ENCODE measurements at regions not wholly inside any gene's neighbourhood (a gene's known extent, or its start where the extent isn't known, plus 50 kb on each side); places are given as distances from the start of the nearest gene placed in this dataset.
"Not testable (repeated sequence)": the region's sequence is repeated elsewhere in the genome, so short reads cannot be mapped to it uniquely, and the experiment has no call there.

DNA sequence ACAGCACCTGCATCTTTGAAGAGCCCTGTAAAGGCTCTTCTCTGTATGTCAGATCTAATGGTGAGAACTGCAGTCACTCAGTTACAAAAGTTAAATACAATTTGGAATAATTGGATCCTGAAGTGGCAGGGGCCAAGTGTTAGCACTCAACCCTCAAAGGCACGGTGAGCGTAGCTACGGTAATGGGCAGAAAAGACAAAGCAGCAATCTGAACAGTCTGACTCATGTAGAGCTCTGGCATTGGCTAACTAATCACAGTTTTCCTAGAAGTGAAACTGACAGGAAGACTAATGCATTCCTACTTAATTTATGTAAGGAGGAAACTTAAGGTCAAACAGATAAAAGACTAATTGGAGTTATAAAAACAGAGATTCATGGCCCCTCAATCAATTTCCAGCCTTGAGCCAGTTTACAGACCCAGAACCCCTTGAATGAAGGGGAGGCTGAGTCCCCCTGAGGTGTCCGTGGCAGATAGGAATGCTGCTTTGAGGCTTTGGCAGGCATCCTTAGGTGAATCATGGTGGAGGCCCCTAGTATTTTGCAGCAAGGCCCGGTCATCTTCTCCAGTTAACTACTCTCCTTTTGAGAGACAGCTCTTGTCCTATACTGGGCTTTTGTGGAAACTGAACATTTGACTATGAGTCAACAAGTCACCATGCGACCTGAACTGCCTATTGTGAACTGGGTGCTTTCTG is 450.7 kb downstream of the ZNF33B start:
- DNase-seq (ENCODE audit: low read depth in 2 of 2), result not testable (repeated sequence)

DNA sequence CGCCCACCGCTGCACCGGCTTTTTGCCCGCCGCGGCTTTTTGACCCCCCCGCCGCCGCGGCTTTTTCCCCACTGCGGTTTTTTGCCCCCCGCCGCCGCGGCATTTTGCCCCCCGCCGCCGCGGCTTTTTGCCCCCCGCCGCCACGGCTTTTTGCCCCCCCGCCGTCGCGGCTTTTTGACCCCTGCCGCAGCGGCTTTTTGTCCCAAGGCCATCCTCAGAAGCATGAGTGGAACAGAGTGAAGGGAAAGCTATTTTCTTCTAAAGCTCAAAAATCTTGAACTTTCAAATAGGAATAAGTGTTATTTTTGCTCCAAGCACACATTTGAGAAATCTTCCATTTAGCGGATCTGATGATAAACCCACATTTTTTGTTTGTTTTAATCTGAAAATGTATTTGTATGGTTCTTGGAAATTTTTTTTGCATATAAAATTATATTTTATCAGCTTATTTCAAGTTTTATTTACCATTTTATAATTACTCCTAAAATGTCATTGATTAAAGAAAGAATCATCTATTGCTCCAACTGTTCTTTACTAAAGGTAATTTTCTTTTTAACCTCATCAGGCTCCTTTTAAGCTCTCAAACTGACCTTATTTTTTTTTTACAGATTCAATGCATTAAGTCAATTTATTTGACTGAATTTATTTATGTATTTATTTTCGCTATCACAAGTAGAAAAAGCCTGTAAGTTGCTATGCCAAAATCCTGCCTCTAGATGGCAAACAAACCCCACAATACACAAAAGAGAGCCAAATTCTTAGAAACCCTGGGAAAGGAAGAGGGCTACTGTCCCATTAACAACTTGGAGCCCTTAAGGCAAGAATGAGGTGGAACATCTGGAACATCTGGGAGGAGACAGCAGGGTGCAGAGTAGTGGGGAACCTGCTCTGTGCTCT is 460.3 kb downstream of the ZNF33B start:
- DNase-seq (ENCODE audit: low read depth in 2 of 2), result not testable (repeated sequence)

DNA sequence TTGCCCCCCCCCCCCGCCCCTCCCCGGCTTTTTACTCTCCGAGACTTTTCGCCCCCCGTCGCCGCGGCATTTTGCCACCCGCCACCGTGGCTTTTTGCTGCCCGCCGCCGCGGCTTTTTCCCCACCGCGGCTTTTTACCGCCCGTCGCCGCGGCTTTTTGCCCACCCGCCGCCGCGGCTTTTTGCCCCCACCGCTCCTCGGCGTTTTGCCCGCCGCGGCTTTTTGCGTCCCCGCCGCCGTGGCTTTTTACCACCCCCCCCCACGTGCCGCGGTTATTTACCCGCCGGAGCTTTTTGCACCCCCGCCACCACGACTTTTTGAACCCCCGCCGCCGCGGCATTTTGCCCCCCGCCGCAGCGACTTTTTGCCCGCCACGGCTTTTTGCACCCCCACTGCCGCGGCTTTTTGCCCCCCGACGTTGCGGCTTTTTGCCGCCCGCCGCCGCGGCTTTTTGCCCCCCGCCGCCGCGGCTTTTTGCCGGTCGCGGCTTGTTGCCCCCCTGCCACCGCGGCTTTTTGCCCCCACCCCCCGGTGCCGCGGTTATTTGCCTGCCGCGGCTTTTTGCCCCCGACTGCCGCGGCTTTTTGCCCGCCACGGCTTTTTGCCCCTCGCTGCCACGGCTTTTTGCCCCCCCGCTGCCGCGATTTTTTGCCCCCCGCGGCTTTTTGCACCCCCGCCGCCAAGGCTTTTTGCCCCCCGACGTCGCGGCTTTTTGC is 461.1 kb downstream of the ZNF33B start:
- DNase-seq (ENCODE audit: low read depth in 2 of 2), result no peak

DNA sequence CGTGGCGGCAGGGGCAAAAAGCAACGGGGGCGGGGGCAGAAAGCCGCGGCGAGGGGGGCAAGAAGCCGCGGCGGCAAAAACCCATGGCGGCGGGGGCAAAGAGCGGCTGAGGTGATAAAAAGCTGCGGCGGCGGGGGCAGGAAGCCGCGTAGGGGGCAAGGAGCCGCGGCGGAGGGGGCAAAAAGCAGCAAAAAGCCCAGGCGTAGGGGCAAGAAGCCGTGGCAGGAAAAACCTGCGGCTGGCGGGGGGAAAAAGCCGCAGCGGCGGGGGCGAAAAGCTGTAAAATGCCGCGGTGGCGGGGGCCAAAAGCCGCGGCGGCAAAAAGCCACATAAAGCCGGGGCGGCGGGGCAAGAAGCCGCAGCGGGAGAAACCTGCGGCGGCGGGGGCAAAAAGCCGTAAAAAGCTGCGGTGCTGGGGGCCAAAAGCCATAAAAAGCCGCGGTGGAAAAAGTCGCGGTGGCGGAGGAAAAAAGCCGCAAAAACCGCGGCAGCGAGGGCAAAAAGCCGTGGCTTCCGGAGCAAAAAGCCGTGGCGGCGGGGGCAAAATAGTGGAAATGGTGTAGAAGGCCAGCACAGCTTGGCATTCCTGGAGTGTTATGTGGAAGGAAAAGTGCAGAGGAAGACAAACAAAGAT is 487.8 kb downstream of the ZNF33B start:
- no peak for DNase-seq (ENCODE audit: low read depth in 2 of 2)

DNA sequence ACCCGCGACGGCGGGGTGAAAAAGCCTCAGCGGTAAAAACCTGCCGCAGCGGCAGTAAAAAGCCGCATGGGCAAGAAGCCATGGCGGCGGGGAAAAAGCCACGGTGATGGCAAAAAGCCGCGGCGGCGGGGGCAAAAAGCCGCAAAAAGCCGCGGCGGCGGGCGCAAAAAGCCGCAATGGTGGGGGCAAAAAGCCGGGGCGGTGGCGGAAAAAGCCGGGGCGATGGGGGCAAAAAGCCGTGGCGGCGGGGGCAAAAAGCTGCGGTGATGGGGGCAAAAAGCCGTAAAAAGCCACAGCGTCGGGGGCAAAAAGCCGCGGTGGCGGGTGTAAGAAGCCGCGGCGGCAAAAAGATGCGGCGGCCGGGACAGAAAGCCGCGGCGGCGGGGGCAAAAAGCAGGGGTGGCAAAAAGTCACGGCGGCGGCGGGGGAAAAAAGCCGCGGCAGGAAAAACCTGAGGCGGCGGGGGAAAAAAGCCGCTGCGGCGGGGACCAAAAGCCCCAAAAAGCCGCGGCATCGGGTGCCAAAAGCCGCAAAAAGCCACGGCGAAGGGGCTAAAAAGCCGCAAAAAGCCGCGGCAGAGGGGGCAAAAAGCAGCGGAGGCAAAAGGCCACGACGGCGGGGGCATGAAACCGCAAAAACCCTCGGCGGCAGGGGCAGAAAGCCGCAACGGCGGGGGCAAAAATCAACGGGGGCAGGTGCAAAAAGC is 488.5 kb downstream of the ZNF33B start:
- DNase-seq (ENCODE audit: low read depth in 2 of 2), result no peak

DNA sequence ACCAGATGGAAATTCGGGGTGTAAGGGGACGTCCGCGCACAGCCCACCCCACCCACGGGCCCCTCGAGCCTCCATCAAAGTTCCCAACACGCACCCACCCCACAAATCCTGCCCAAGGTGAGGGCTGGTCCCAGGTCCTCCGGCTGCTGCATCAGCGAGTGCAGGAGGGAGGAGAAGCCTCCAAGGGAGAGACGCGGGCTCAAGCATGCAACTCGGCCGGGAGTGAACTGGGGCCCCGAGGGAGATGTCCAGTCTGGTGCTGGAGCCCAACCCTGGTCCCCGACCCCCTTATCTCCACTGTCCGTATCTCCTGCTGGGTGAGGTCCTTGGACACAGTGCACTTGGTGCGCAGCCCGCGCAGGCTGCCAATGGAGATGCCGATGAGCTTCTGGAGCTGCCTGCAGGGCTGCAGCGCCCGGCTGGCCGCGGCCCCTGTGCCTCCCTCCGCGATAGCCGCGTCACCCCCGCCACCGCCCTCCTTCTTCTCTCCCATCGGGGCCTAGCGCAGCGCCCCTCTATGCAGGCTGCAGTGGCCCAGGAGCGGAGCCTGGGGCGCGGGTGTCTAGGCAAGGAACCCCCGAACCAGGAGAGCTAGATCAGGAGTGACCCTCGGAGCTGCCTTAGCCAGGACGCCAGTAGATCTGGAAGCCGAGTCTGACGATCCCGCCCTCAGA is 489.2 kb downstream of the ZNF33B start:
- no peak for DNase-seq (ENCODE audit: low read depth in 2 of 2)

DNA sequence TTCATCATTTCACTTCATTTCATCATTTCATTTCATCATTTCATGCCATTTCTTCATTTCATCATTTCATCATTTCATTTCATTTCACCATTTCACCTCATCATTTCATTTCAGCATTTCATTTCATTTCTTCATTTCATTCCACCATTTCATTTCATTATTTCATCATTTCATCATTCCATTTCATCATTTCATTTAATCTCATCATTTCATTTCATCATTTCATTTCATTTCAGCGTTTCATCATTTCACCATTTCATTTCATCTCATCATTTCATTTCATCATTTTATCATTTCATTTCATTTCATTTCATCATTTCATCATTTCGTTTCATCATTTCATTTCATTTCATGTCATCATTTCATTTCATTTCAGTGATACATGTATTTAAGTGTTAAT is 492.2 kb downstream of the ZNF33B start:
- not testable (repeated sequence) for DNase-seq (ENCODE audit: low read depth in 2 of 2)

DNA sequence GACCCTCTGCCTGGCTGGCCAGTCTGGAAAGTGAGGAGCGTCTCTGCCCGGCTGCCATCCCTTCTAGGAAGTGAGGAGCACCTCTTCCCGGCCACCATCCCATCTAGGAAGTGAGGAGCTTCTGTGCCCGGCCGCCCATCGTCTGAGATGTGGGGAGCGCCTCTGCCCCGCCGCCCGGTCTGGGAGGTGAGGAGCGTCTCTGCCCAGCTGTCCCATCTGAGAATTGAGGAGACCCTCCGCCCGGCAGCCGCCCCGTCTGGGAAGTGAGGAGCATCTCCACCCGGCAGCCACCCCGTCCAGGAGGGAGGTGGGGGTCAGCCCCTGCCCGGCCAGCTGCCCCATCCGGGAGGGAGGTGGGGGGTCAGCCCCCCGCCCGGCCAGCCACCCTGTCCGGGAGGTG is 500.3 kb downstream of the ZNF33B start:
- not testable (repeated sequence) for DNase-seq (ENCODE audit: low read depth in 2 of 2)

DNA sequence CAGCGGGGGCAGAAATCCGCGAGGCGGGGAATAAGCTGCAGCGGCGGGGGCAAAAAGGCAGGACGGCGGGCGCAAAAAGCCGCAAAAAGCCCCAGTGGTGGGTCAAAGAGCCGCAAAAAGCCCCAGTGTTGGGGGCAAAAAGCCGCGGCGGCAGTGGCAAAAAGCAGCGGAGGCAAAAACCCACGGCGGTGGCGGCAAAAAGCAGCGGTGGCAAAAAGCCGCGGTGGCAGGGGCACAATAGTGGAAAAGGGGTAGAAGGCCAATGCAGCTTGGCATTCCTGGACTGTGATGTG is 525.3 kb downstream of the ZNF33B start:
- no peak for DNase-seq (ENCODE audit: low read depth in 2 of 2)

DNA sequence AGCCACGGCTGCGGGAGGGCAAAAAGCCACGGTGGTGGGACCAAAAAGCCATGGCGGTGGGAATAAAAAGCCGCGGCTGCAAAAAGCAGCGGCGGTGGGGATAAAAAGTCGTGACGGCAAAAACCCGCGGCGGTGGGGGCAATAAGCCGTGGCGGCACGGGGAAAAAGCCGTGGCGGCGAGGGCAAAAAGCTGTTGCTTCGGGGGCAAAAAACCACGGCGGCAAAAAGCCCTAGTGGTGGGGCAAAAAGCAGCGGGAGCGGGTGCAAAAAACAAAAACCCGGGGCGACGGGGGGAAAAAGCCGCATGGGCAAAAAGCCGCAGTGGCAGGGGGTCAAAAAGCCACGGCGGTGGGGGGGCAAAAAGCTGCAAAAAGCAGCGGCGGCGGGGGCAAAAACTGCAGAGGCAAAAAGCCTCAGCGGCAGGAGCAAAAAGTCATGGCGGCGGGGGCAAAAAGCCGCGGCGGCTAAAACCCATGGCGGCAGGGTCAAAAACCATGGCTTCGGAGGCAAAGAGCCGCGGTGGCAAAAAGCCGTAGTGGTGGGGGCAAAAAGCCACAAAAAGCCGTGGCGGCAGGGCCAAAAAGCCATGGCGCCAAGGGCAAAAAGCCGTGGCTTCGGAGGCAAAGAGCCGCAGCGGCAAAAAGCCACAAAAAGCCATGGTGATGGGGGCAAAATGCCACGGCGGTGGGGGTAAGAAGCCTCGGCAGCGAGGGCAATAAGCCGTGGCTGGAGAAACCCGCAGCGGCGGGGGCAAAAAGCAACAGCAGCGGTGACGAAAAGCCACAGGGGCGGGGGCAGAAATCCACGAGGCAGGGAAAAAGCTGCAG is 525.8 kb downstream of the ZNF33B start:
- no peak for DNase-seq (ENCODE audit: low read depth in 2 of 2)

DNA sequence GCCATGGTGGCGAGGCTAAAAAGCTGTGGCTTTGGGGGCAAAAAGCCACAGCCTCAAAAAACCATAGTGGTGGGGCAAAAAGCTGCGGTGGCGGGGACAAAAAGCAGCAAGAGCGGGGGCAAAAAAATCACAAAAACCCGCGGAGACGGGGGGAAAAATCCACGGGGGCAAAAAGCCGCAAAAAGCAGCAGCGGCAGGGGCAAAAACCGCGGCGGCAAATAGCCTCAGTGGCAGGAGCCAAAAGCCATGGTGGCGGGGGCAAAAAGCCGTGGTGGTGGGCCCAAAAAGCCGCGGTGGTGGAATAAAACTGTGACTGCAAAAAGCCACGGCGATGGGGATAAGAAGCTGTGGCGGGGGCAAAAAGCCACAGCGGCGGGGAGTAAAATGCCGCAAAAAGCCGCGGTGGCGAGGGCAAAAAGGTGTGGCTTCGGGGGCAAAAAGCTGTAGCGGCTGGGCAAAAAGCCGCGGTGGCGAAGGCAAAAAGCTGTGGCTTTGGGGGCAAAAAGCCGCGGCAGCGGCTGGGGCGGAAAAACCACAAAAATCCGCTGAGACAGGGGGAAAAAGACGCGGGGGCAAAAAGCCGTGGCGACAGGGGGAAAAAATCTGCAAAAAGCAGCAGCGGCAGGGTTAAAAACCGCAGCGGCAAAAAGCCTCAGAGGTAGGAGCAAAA is 526.6 kb downstream of the ZNF33B start:
- DNase-seq (ENCODE audit: low read depth in 2 of 2), result no peak

DNA sequence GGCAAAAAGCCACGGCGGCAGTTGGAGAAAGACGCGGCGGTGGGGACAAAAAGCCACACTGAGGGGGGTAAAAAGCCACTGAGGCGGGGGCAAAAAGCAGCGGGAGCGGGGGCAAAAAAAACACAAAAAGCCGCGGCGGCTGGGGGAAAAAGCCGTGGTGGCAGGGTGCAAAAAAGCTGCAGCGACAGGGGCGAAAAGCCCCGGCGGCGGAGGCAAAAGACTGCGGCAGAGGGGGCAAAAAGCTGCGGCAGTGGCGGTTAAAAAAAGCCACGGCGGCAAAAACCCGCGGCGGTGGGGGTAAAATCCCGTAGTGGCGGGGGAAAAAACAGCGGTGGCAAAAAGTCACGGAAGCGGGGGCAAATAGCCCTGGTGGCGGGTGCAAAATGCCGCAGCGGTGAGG is 527.3 kb downstream of the ZNF33B start:
- no peak for DNase-seq (ENCODE audit: low read depth in 2 of 2)
